HepG2 (cell line): ENCODE measurements at regions not wholly inside any gene's neighbourhood (a gene's known extent, or its start where the extent isn't known, plus 50 kb on each side); places are given as distances from the start of the nearest gene placed in this dataset.

Experiments used
- BCL6 ChIP-seq: IDR thresholded peaks from 2 replicates; pipeline ENCODE4 v1.6.1; 2016; ENCODE audit warnings: missing genetic modification reagents, missing compliant biosample characterization
- CBX2 ChIP-seq, 2 experiments: fragments of 200-600 bp in 1 of 2; sonication (generic); formaldehyde crosslinking in 1 of 2; IDR thresholded peaks; 2 replicates each; pipeline versions ENCODE4 v1.7.0 to v1.8.1; 2018 to 2022; ENCODE audit warnings: low read depth in 2 of 2, low read length in 1 of 2, mild to moderate bottlenecking in 1 of 2, missing genetic modification reagents in 1 of 2
- HMG20B ChIP-seq: conservative IDR thresholded peaks from 2 replicates; pipeline ENCODE4 v1.6.1; 2016; ENCODE audit warnings: missing genetic modification reagents, missing compliant biosample characterization
- HMGXB3 ChIP-seq: sonication (generic); formaldehyde crosslinking; IDR thresholded peaks from 2 replicates; pipeline ENCODE4 v1.4.0; 2020; ENCODE audit warnings: missing genetic modification reagents, borderline replicate concordance
- ISL2 ChIP-seq: sonication (generic); formaldehyde crosslinking; IDR thresholded peaks from 2 replicates; pipeline ENCODE4 v1.5.0; 2020; ENCODE audit warnings: missing genetic modification reagents
- JARID2 ChIP-seq: sonication (generic); formaldehyde crosslinking; IDR thresholded peaks from 2 replicates; pipeline ENCODE4 v1.8.1; 2023; ENCODE audit warnings: missing genetic modification reagents, inconsistent platforms; ENCODE audit not compliant: insufficient replicate concordance
- NCOA2 ChIP-seq: sonication (generic); formaldehyde crosslinking; IDR thresholded peaks from 2 replicates; pipeline ENCODE4 v1.8.0; 2022; ENCODE audit warnings: inconsistent platforms
- POLR2AphosphoS2 ChIP-seq: IDR thresholded peaks from 2 replicates; pipeline ENCODE4 v1.6.1; 2011; ENCODE audit warnings: low read depth, low read length, improper control_type of control experiment
- POLR2G ChIP-seq: fragments of 200-400 bp; formaldehyde crosslinking; IDR thresholded peaks from 2 replicates; pipeline ENCODE4 v1.6.1; 2018; ENCODE audit warnings: mild to moderate bottlenecking, low read depth, low read length, moderate library complexity
- RERE ChIP-seq: IDR thresholded peaks from 2 replicates; pipeline ENCODE4 v1.6.1; 2016; ENCODE audit warnings: low read depth, missing genetic modification reagents, missing compliant biosample characterization
- RNF219 ChIP-seq: sonication (generic); formaldehyde crosslinking; IDR thresholded peaks from 2 replicates; pipeline ENCODE4 v1.5.0; 2020; ENCODE audit warnings: mild to moderate bottlenecking, missing genetic modification reagents
- ZNF230 ChIP-seq: sonication (generic); formaldehyde crosslinking; IDR thresholded peaks from 2 replicates; pipeline ENCODE4 v1.4.0; 2020; ENCODE audit warnings: mild to moderate bottlenecking, missing genetic modification reagents
- ZNF503 ChIP-seq: sonication (generic); formaldehyde crosslinking; IDR thresholded peaks from 2 replicates; pipeline ENCODE4 v1.4.0; 2020; ENCODE audit warnings: missing genetic modification reagents
- ZNF552 ChIP-seq: sonication (generic); formaldehyde crosslinking; IDR thresholded peaks from 2 replicates; pipeline ENCODE4 v1.9.0; 2022; ENCODE audit warnings: missing genetic modification reagents, mild to moderate bottlenecking, borderline replicate concordance

- TF ChIP-seq RNF219 (no peak), ISL2 (CRISPR knock-in tag) (peak; percentile 62; the same call in 1 of the 2 replicates), CBX2 (IDR thresholded peaks at IDR 0.05; ENCODE audit: low read depth, low read length) (no peak), CBX2 (CRISPR knock-in tag; IDR thresholded peaks at IDR 0.05; ENCODE audit: low read depth) (no peak), ZNF230 (CRISPR knock-in tag) (no peak), HMGXB3 (CRISPR knock-in tag) (no peak), RERE (CRISPR knock-in tag) (peak; percentile 54; the same call in 1 of the 2 replicates), BCL6 (CRISPR knock-in tag) (0 out of 2 replicates have a peak, but pooled peaks have one; percentile 10), JARID2 (no peak), ZNF503 (CRISPR knock-in tag) (peak; percentile 41; the same call in 1 of the 2 replicates), NCOA2 (CRISPR knock-in tag) (peak; percentile 46; the same call in 1 of the 2 replicates), POLR2G (no peak), ZNF552 (CRISPR knock-in tag) (no peak), POLR2AphosphoS2 (no peak), HMG20B (CRISPR knock-in tag) (0 out of 2 replicates have a peak, but pooled peaks have one; percentile 33)
Observed at GRCh38 chr12:73769337-73769736, 768.3 kb upstream of the ATXN7L3B start (continued).
